Activated T-cell treated with anti-CD3 and anti-CD28 coated beads for 48 hours (primary cell): ENCODE measurements at regions not wholly inside any gene's neighbourhood (a gene's known extent, or its start where the extent isn't known, plus 50 kb on each side); places are given as distances from the start of the nearest gene placed in this dataset.

Experiments used
- DNase-seq: peaks from one replicate; pipeline ENCODE4 v3.0.0-alpha.2; 2020; ENCODE audit warnings: low read depth

DNA sequence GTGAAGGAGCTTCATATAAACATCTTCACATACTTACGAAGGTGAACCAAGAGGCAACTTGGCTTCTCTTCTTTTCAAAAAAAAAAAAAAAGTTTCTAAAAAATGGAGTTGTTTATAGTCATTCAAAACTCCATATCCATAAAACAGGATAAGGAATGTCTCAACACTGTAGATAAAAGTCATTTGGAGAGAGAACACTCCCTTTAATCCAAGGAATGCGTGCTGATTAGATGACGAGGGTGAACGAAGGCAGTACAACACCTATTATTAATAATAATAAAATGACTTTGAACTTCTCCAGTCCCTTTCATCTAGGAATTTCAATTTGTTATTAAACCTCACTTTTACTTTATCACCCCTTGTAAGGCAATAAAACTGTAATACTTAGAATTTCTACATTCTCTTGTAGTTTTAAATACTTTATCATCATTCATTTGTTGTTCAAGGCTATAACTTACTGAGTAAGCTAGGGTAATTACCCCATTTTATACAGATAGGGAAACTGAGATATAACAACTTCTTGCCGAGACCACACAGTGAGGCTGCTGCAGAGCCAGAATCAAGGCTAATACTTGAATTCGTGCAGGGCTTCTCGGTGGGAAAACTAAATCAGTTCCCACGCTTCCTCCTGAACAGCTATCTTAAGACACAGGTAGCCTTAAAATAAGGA is 377.1 kb downstream of the EFNA5 start:
- DNase-seq = no peak

- no peak for DNase-seq
Observed at GRCh38 chr5:107291866-107292265, 378.9 kb downstream of the EFNA5 start.

DNA sequence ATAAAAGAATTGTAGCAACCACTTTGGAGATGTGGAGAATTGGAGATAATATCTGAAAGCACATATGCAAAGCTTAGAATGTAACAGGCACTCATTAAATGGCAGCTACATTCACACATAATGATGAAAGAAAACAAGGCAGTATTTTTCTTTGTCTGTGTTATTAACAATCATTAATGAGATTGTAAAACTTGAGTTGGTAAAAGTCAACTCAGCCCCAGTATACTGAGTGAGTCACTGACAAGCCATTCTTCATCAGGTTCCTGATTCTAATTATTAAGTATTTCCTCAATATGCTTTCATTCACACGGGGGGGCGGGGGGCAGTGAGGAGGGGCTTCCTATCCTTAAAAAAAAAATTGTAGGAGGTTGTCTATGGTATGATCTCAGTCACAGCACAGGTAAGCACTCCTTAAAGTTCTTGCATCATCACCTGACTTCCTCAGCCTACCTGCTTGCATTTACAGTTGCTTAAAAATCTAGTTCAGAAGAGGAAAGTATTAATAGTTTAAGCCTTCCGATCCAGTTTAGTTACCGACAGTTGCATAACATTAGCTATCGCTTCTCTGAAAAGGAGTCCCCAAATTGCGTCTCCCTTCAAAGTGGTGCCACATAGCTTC is 379.8 kb downstream of the EFNA5 start:
- DNase-seq = no peak

DNA sequence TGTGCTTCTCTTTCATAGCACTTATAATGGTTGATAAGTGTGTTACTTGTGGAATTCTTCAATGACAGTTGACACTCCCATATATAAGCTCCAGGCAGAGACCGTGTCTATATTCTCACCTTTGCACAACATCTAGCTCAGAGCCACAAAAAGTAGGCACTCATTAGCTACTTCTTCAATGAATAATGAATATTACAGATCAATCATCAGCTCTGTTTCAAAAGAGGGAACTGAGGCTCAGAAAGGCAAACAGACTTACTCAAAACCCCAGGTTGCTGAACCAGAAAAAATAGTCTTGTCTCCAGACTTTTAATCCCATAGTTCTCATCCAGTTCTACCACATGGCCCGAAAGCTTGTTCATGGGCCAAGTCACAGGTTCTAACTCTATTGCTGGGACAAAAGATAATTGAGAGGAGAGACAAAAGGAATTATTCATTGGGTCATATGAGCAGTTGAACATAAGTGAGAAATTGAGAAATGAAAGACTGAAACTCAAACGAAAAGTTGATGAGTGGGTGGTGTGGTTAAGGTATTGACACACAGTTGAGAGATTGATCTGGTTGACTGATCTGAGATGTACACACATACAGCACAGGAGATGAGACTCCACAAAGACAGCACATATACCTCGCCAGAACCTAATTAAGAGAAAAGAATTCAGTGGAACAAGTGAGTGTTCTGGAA is 381.6 kb downstream of the EFNA5 start:
- DNase-seq = no peak

- DNase-seq = no peak
Observed at GRCh38 chr5:107286447-107287098, 384.2 kb downstream of the EFNA5 start.

GRCh38 chr5:107285772-107286171 is 385.0 kb downstream of the EFNA5 start:
- peak; percentile 6 for DNase-seq

DNA sequence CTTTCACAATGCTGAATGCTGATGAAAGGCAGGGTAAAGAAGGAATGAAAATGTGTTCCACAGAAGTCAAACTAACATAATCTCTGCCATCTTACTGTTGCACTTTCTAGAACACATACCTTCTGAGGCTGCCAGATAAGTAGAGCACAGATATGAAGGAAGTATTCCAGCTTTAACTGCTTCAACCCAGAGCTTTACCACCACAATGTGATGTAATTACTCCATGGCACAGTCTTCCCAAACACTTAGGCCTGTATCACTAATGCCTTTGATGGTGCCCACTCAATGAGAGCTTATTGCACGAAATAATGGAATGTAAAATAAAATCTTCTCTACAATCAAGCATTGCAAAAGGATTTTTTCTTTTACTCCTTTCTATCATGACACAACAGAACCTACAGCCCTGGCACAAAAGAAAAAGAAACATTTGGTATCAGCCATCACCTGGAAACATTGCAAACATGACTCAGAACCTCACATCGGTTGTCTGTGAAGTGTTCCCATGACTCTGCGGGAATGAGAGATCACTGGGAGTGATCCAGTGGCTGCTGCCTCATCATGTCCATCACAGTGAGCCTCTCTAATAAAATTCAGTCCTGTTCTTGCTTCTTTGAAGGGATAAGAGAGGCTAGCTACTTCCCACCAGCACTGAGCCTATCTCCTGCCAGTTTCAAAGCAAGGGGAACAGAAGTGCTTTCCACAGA is 385.8 kb downstream of the EFNA5 start:
- no peak for DNase-seq

GRCh38 chr5:107282061-107282460 is 388.7 kb downstream of the EFNA5 start:
- DNase-seq = no peak

- DNase-seq = no peak
Observed at GRCh38 chr5:107278774-107279173, 392.0 kb downstream of the EFNA5 start.

DNA sequence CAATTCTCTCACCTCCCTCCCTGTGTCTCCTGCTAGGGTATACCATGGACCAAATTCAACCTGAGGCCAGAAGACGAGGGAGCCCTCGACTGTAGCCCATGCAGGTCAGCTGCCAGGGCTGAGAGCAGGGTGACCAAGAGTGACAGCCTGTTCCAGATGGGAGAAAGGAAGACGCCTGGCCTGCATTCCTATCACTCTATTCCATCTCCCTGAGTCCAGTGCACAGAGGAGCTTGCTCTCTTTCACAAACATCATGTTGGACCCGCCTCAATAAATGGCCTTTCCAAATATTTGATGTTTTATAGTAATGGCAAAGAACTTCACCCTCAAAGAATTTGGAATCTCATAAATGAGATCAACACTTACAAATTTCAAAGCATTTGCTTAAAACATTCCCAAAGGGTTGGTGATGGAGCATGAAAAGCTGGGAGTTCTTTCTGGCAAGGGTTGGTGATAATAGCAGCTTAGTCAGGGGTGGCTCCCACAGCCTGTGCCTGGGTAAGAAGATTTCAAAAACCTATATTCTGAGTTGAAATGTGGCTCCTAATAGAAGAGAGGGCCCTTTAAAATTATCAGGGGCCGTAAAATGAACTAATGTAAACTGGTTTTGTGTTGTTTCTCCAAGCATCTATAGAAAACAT is 393.1 kb downstream of the EFNA5 start:
- DNase-seq = no peak

GRCh38 chr5:107275333-107275732 is 395.4 kb downstream of the EFNA5 start:
- no peak for DNase-seq

- DNase-seq = no peak
Observed at GRCh38 chr5:107274571-107274970, 396.2 kb downstream of the EFNA5 start.

- DNase-seq = no peak
Observed at GRCh38 chr5:107272954-107273353, 397.8 kb downstream of the EFNA5 start.

GRCh38 chr5:107272509-107272908 is 398.2 kb downstream of the EFNA5 start:
- DNase-seq = no peak

DNA sequence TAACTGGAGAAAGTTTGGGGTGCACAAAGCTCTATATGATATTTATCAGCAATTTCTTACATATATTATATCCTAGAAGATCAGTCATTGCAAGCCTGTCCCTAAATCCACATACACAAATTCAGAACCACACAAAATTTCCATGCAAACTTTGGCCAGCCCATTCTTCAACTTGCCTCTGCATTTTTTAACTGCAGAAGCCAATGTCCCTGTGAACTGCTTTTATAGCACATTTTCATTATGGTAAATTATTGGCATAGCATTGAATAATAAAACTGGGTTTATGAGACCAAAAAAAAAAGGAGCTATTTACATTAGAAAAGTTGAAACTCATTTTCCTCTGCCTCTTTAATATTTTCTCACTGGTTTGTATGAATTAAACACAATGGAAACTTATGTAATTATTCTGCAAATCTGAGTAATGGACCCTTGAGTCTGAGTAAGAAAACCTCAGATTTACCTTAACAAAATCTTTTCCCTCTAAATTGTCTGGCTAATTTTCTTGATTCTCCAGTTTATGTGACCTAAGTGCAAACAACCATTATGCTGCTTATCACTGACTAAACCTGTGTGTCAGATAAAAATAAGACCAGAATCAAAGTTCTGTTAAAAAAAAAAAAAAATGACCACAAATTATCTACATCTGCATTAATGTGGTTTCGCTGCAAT is 398.9 kb downstream of the EFNA5 start:
- no peak for DNase-seq

GRCh38 chr5:107270561-107270960 is 400.2 kb downstream of the EFNA5 start:
- no peak for DNase-seq

DNA sequence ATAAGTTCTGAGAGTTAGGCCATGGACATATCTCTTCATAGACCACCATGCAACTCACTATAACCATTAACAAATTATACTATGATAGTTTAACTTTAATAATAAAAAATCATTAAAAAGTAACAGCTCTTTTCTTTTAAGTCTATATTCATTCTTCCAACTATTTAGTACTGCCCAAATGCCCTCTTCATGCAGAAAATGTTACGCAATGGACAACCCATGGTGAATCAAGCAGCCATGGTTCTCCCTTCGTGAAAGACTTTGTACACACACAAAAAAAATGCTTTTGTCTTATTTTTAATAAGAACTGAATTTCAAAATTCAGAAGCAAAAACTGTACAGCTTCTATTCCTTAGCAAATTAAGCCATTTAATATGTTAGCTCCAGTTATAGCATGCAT is 401.1 kb downstream of the EFNA5 start:
- no peak for DNase-seq

DNA sequence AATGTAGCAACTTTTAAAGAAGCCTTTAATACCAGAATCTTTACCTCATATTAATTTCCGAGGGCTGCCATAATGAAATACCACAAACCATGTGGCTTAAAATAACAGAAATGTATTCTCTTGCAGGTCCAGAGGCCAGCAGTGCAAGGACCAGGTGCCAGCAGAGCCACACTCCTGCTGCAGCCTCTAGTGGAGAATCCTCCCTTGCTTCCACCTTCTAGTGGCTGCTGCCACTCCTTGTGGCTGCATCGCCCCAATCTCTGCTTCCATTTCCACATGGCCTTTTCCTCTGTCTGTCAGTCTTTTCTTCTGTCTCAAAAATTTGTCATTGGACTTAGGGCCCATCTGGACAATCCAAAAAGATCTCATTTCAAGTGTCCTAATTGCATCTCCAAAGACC is 401.5 kb downstream of the EFNA5 start:
- no peak for DNase-seq

- no peak for DNase-seq
Observed at GRCh38 chr5:107268241-107268640, 402.5 kb downstream of the EFNA5 start.

DNA sequence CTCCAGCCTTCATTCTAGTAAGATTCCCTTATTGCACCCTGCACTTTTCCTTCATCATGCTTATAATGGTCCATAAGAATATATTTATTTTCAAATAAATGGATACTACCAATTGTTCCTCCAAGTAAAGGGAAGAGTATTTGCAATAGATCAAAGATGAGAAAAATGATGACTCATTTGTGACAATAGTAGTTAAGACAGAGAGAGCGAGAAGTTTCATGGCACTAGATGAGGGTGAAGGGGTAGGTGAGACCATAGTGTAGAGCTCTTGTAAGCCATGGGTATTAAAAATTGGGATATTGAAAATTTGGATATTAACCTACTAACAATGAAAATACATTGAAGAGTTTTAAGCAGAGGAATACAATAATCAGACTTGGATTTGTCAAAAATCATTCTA is 404.6 kb downstream of the EFNA5 start:
- no peak for DNase-seq

GRCh38 chr5:107265193-107265592 is 405.5 kb downstream of the EFNA5 start:
- DNase-seq = no peak
